ENCODE measurements at regions not wholly inside any gene's neighbourhood (a gene's known extent, or its start where the extent isn't known, plus 50 kb on each side); places are given as distances from the start of the nearest gene placed in this dataset.

DNA sequence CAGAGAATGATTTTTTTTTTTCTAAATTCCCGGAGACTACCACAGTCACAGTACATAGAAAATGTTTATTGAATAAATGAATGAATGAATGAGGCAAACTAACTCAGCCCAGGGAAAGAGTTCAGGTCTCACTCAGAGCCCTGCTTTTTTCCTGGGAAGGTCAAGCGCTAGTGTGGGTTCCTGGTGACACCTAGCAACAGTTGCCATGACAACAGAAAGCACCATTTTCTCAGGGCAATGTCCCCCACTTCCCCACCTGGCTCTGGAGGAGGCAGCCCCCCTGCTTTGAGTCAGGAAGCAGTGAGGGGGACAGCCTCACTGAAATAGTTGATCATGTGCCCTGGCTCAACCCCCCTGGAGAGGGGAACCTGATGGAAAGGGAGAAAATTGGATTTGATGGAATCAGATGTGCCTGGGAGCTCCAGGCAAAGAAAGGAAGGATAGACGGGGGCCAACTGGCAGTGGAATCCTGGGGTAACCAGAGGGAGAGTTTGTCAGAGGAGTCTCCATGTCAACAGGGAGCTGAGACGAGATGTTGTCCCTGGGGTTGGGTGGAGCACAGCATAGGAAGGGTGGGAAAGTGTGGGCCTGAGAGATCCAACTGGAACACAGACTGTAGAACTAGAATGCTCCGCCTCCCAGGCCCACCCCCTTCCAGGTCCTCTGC is 242.2 kb upstream of the CCL2 start:
- no peak for TF ChIP-seq POLR2AphosphoS5 (IDR thresholded peaks at IDR 0.05)
- TF ChIP-seq EP300 (IDR thresholded peaks at IDR 0.05; ENCODE audit: low read depth) = no peak
- no peak for TF ChIP-seq POLR2A (IDR thresholded peaks at IDR 0.05)
- TF ChIP-seq, protein P1, sequence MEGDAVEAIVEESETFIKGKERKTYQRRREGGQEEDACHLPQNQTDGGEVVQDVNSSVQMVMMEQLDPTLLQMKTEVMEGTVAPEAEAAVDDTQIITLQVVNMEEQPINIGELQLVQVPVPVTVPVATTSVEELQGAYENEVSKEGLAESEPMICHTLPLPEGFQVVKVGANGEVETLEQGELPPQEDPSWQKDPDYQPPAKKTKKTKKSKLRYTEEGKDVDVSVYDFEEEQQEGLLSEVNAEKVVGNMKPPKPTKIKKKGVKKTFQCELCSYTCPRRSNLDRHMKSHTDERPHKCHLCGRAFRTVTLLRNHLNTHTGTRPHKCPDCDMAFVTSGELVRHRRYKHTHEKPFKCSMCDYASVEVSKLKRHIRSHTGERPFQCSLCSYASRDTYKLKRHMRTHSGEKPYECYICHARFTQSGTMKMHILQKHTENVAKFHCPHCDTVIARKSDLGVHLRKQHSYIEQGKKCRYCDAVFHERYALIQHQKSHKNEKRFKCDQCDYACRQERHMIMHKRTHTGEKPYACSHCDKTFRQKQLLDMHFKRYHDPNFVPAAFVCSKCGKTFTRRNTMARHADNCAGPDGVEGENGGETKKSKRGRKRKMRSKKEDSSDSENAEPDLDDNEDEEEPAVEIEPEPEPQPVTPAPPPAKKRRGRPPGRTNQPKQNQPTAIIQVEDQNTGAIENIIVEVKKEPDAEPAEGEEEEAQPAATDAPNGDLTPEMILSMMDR (IDR thresholded peaks at IDR 0.05) = no peak

All from transverse colon (tissue), 4 donors.